ENCODE measurements at regions not wholly inside any gene's neighbourhood (a gene's known extent, or its start where the extent isn't known, plus 50 kb on each side); places are given as distances from the start of the nearest gene placed in this dataset.
"Not testable (repeated sequence)": the region's sequence is repeated elsewhere in the genome, so short reads cannot be mapped to it uniquely, and the experiment has no call there.

- no peak for DNase-seq (ENCODE audit: low spot score)
These were observed 415.0 kb downstream of the NYAP2 start for GRCh38 chr2:225814554-225814953.

- DNase-seq (ENCODE audit: low spot score), result no peak
These were observed 406.6 kb downstream of the NYAP2 start for GRCh38 chr2:225806105-225806504.

GRCh38 chr2:225802076-225802475 is 402.6 kb downstream of the NYAP2 start:
- DNase-seq (ENCODE audit: low spot score), result not testable (repeated sequence)

- no peak for DNase-seq (ENCODE audit: low spot score)
These were observed 397.9 kb downstream of the NYAP2 start for GRCh38 chr2:225797394-225797793.

- DNase-seq (ENCODE audit: low spot score), result no peak
These were observed 395.3 kb downstream of the NYAP2 start for GRCh38 chr2:225794652-225795400.

GRCh38 chr2:225793736-225794550 is 394.4 kb downstream of the NYAP2 start:
- DNase-seq (ENCODE audit: low spot score), result no peak

GRCh38 chr2:225788571-225789094 is 389.1 kb downstream of the NYAP2 start:
- no peak for DNase-seq (ENCODE audit: low spot score)

GRCh38 chr2:225787497-225787896 is 388.0 kb downstream of the NYAP2 start:
- DNase-seq (ENCODE audit: low spot score), result no peak

- no peak for DNase-seq (ENCODE audit: low spot score)
These were observed 382.5 kb downstream of the NYAP2 start for GRCh38 chr2:225781991-225782390.

GRCh38 chr2:225781145-225781544 is 381.6 kb downstream of the NYAP2 start:
- no peak for DNase-seq (ENCODE audit: low spot score)

- DNase-seq (ENCODE audit: low spot score), result no peak
These were observed 380.3 kb downstream of the NYAP2 start for GRCh38 chr2:225779829-225780228.

GRCh38 chr2:225773148-225773547 is 373.6 kb downstream of the NYAP2 start:
- DNase-seq (ENCODE audit: low spot score), result no peak

- no peak for DNase-seq (ENCODE audit: low spot score)
These were observed 372.2 kb downstream of the NYAP2 start for GRCh38 chr2:225771701-225772100.

GRCh38 chr2:225768741-225769140 is 369.2 kb downstream of the NYAP2 start:
- no peak for DNase-seq (ENCODE audit: low spot score)

GRCh38 chr2:225766431-225766830 is 366.9 kb downstream of the NYAP2 start:
- DNase-seq (ENCODE audit: low spot score), result no peak

GRCh38 chr2:225765820-225766219 is 366.3 kb downstream of the NYAP2 start:
- no peak for DNase-seq (ENCODE audit: low spot score)

- DNase-seq (ENCODE audit: low spot score), result no peak
These were observed 364.8 kb downstream of the NYAP2 start for GRCh38 chr2:225764346-225764745.

GRCh38 chr2:225763711-225764110 is 364.2 kb downstream of the NYAP2 start:
- no peak for DNase-seq (ENCODE audit: low spot score)

- no peak for DNase-seq (ENCODE audit: low spot score)
These were observed 361.9 kb downstream of the NYAP2 start for GRCh38 chr2:225761396-225761795.

- DNase-seq (ENCODE audit: low spot score), result no peak
These were observed 357.7 kb downstream of the NYAP2 start for GRCh38 chr2:225757248-225757647.

- no peak for DNase-seq (ENCODE audit: low spot score)
These were observed 356.7 kb downstream of the NYAP2 start for GRCh38 chr2:225756198-225756597.

- no peak for DNase-seq (ENCODE audit: low spot score)
These were observed 349.1 kb downstream of the NYAP2 start for GRCh38 chr2:225748609-225749008.

GRCh38 chr2:225743996-225744395 is 344.5 kb downstream of the NYAP2 start:
- not testable (repeated sequence) for DNase-seq (ENCODE audit: low spot score)

All from hematopoietic multipotent progenitor cell treated with erythropoietin and hydrocortisone succinate and interleukin-3 and kit ligand, for 15 days (in vitro differentiated cells).